Ovary (tissue), 3 donors: ENCODE measurements at regions not wholly inside any gene's neighbourhood (a gene's known extent, or its start where the extent isn't known, plus 50 kb on each side); places are given as distances from the start of the nearest gene placed in this dataset.

Experiments
- CTCF ChIP-seq, 3 donors: fragments of 450-650 bp in 2 of 3; fragments of 200-600 bp in 1 of 3; IDR thresholded peaks; one replicate each; pipeline versions ENCODE4 v1.5.1 to v1.8.0; 2016 to 2022; ENCODE audit warnings: antibody characterized with exemption in 3 of 3, mild to moderate bottlenecking in 1 of 3
- EP300 ChIP-seq: sonication (generic); formaldehyde crosslinking; IDR thresholded peaks from one replicate; pipeline ENCODE4 v1.6.1; 2017; ENCODE audit warnings: antibody characterized with exemption
- donor health status: DM: no; HTN: no; CAD: no.

- TF ChIP-seq EP300 (no peak), CTCF (IDR thresholded peaks at IDR 0.05) (no peak)
These were observed 86.8 kb upstream of the ZFP42 start for GRCh38 chr4:187908731-187909130.
